ENCODE measurements at regions not wholly inside any gene's neighbourhood (a gene's known extent, or its start where the extent isn't known, plus 50 kb on each side); places are given as distances from the start of the nearest gene placed in this dataset.

DNA sequence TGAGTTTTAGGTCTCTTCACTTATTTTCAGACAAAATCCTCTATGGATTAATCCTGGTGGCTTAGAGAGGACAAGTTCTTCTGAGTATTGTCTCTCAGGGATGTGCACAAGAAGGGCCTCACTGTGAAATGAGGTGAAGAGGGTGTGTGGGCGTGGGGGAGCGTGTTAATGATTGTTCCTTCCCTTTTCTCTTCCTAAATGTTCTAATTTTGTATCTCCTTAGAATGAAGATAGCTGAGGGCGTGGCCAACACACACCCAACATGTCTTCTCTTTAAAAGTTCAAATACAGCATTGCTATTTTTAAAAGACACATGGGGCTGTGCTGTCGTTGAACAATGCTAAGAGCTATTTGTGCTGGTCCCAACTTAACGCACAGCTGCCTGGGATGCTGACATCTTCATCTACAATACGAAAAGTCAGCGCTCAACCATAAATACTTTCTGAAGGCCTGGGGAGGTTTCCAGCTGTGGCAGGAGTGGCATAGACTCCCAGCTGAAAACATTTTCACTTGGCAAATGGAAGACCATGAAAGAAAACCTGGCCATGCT lies 135.9 kb downstream of the JCAD start:
- intact Hi-C loops (cut with micrococcal nuclease; ENCODE audit: unreplicated experiment): no loop called here

DNA sequence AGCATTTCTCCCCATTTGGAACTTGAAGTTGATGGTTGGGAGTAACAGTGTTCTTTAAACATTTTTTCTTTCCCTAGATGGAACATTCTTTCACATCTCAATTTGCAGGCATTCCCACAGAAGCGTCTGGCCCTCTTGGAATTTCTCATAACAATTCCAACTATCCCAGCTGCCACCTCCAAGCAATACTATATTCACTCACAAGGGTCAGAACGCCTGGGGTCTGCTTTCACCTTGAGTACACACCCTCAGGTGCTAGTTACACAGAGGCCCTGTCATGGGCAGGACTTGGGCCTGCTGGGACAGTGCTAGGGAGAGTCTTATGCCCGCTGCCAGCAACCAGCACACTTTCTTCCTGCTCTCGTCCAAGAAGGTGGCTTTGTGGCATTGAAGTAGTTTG lies 136.5 kb downstream of the JCAD start:
- intact Hi-C loops (cut with micrococcal nuclease; ENCODE audit: unreplicated experiment): no loop called here
- Histone ChIP-seq H3K9me3 (ENCODE audit: low read depth, low read length, poor library complexity, severe bottlenecking) (no peaks in the 10 kb centered on the region), H3K4me3 (ENCODE audit: low read depth, low read length, poor library complexity, severe bottlenecking) (no peak overlapping the region), H3K27me3 (replicated peaks; ENCODE audit: insufficient read depth, low read depth, low read length, poor library complexity) (no peaks in the 10 kb centered on the region), H3K4me1 (ENCODE audit: insufficient read depth, low read length, poor library complexity, severe bottlenecking) (peaks cover 5% of the 10 kb centered on the region), H3K36me3 (ENCODE audit: insufficient read depth, low read length, poor library complexity, severe bottlenecking) (no peaks in the 10 kb centered on the region), H3K27ac (ENCODE audit: low read depth, low read length, poor library complexity, severe bottlenecking) (no peak overlapping the region)
- ChIA-PET CTCF (no interaction called here), POLR2A (ENCODE audit: low non-redundant PET) (no interaction called here)
- no TSS peak for BruUV-seq (replicated peaks)
- TF ChIP-seq, protein P1, sequence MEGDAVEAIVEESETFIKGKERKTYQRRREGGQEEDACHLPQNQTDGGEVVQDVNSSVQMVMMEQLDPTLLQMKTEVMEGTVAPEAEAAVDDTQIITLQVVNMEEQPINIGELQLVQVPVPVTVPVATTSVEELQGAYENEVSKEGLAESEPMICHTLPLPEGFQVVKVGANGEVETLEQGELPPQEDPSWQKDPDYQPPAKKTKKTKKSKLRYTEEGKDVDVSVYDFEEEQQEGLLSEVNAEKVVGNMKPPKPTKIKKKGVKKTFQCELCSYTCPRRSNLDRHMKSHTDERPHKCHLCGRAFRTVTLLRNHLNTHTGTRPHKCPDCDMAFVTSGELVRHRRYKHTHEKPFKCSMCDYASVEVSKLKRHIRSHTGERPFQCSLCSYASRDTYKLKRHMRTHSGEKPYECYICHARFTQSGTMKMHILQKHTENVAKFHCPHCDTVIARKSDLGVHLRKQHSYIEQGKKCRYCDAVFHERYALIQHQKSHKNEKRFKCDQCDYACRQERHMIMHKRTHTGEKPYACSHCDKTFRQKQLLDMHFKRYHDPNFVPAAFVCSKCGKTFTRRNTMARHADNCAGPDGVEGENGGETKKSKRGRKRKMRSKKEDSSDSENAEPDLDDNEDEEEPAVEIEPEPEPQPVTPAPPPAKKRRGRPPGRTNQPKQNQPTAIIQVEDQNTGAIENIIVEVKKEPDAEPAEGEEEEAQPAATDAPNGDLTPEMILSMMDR (conservative IDR thresholded peaks at IDR 0.05; ENCODE audit: low read depth, low read length): no peak
- no peak for DNase-seq (ENCODE audit: low spot score)

More for the DNA sequence above, 135.9 kb downstream of the JCAD start:
- POLR2A ChIA-PET (ENCODE audit: low non-redundant PET): no interaction called here
- Histone ChIP-seq H3K36me3 (ENCODE audit: insufficient read depth, low read length, poor library complexity, severe bottlenecking) (no peaks in the 10 kb centered on the region), H3K9me3 (ENCODE audit: low read depth, low read length, poor library complexity, severe bottlenecking) (no peaks in the 10 kb centered on the region), H3K27ac (ENCODE audit: low read depth, low read length, poor library complexity, severe bottlenecking) (no peak overlapping the region), H3K4me3 (ENCODE audit: low read depth, low read length, poor library complexity, severe bottlenecking) (no peak overlapping the region), H3K4me1 (ENCODE audit: insufficient read depth, low read length, poor library complexity, severe bottlenecking) (peaks cover 5% of the 10 kb centered on the region), H3K27me3 (replicated peaks; ENCODE audit: insufficient read depth, low read depth, low read length, poor library complexity) (no peaks in the 10 kb centered on the region)
- TF ChIP-seq EZH2 (IDR thresholded peaks at IDR 0.05; ENCODE audit: borderline replicate concordance, low read depth, low read length, poor library complexity, severe bottlenecking): no peak
- CTCF ChIA-PET: no interaction called here
- DNase-seq (ENCODE audit: low spot score): no peak
- BruUV-seq (replicated peaks): no TSS peak

DNA sequence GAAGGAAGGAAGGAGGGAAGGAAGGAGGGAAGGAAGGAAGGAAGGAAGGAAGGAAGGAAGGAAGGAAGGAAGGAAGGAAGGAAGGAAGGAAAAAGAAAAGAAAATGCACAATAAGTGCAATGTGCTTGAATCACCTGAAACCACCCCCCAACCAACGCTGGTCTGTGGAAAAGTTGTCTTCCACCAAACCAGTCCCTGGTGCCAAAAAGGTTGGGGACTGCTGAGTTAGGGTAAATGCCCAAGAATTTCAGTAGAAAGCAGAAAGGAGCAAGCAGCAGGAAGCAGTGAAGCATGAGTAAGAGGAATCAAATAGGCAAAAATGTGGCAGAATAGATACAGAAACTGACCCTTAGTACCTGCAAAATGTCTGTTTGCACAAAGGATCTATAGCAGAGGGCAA lies 137.2 kb downstream of the JCAD start:
- intact Hi-C loops (cut with micrococcal nuclease; ENCODE audit: unreplicated experiment): no loop called here
- peak; percentile 34 for DNase-seq (ENCODE audit: low spot score)
- BruUV-seq (replicated peaks): no TSS peak
- ChIA-PET POLR2A (ENCODE audit: low non-redundant PET) (no interaction called here), CTCF (no interaction called here)
- Histone ChIP-seq H3K36me3 (ENCODE audit: insufficient read depth, low read length, poor library complexity, severe bottlenecking) (no peaks in the 10 kb centered on the region), H3K4me3 (ENCODE audit: low read depth, low read length, poor library complexity, severe bottlenecking) (no peak overlapping the region), H3K27ac (ENCODE audit: low read depth, low read length, poor library complexity, severe bottlenecking) (no peak overlapping the region), H3K4me1 (ENCODE audit: insufficient read depth, low read length, poor library complexity, severe bottlenecking) (peaks cover 5% of the 10 kb centered on the region), H3K27me3 (replicated peaks; ENCODE audit: insufficient read depth, low read depth, low read length, poor library complexity) (no peaks in the 10 kb centered on the region), H3K9me3 (ENCODE audit: low read depth, low read length, poor library complexity, severe bottlenecking) (no peaks in the 10 kb centered on the region)
- TF ChIP-seq, protein P1 (conservative IDR thresholded peaks at IDR 0.05; ENCODE audit: low read depth, low read length): no peak
- no peak for TF ChIP-seq EZH2 (IDR thresholded peaks at IDR 0.05; ENCODE audit: borderline replicate concordance, low read depth, low read length, poor library complexity, severe bottlenecking)

DNA sequence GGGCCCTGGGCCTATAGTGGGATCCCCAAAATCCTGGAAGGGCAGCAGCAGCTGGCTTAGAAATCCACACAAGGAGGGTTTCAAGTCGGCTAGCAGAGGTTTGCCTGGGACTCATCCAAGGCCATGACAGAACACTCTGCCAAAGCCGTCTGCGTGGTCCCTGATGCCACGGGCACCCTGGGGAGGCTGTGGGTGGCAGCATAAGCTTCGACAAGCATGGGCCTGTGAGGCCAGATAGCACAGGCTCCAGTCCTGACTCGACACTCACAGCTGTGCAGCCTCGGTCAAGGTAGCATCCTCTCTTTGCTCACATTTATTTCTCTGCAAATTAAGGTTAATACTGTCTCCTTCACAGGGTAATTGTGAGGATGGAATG lies 138.3 kb downstream of the JCAD start:
- ChIA-PET POLR2A (ENCODE audit: low non-redundant PET) (no interaction called here), CTCF (no interaction called here)
- no peak for TF ChIP-seq EZH2 (IDR thresholded peaks at IDR 0.05; ENCODE audit: borderline replicate concordance, low read depth, low read length, poor library complexity, severe bottlenecking)
- no peaks in the 10 kb centered on the region for H3K9me3 ChIP-seq (ENCODE audit: low read depth, low read length, poor library complexity, severe bottlenecking)
- no peaks in the 10 kb centered on the region for H3K36me3 ChIP-seq (ENCODE audit: insufficient read depth, low read length, poor library complexity, severe bottlenecking)
- intact Hi-C loops (cut with micrococcal nuclease; ENCODE audit: unreplicated experiment): no loop called here
- no TSS peak for BruUV-seq (replicated peaks)
- H3K27ac ChIP-seq (ENCODE audit: low read depth, low read length, poor library complexity, severe bottlenecking): no peak overlapping the region
- no peak overlapping the region for H3K4me3 ChIP-seq (ENCODE audit: low read depth, low read length, poor library complexity, severe bottlenecking)
- no peaks in the 10 kb centered on the region for H3K27me3 ChIP-seq (replicated peaks; ENCODE audit: insufficient read depth, low read depth, low read length, poor library complexity)
- no peak for DNase-seq (ENCODE audit: low spot score)
- peaks cover 1% of the 10 kb centered on the region for H3K4me1 ChIP-seq (ENCODE audit: insufficient read depth, low read length, poor library complexity, severe bottlenecking)

Measured in A673 (cell line).